Osteoblast (primary cell): ENCODE measurements at regions not wholly inside any gene's neighbourhood (a gene's known extent, or its start where the extent isn't known, plus 50 kb on each side); places are given as distances from the start of the nearest gene placed in this dataset.

Experiments
- DNase-seq: peaks from one replicate; pipeline ENCODE4 v3.0.0; 2011; ENCODE audit warnings: low spot score, mixed read lengths; ENCODE audit not compliant: insufficient read length; ENCODE audit errors: missing footprints
- H2AFZ ChIP-seq: 2 replicates; pipeline ENCODE4 v1.6.0; 2011; ENCODE audit warnings: mild to moderate bottlenecking, low read length
- H3K27ac ChIP-seq: 2 replicates; pipeline ENCODE4 v1.5.1; 2011; ENCODE audit warnings: mild to moderate bottlenecking, low read depth, low read length, moderate library complexity
- H3K27me3 ChIP-seq: 2 replicates; pipeline ENCODE4 v1.6.0; 2012; ENCODE audit warnings: mild to moderate bottlenecking, control low read depth, inconsistent platforms, low read length, moderate library complexity; ENCODE audit not compliant: insufficient read depth
- H3K36me3 ChIP-seq: 2 replicates; pipeline ENCODE4 v1.5.1; 2011; ENCODE audit warnings: mild to moderate bottlenecking, low read length, control low read depth, moderate library complexity; ENCODE audit not compliant: insufficient read depth
- H3K4me1 ChIP-seq: 2 replicates; pipeline ENCODE4 v1.5.1; 2011; ENCODE audit warnings: mild to moderate bottlenecking, low read length, control low read depth, moderate library complexity; ENCODE audit not compliant: insufficient read depth
- H3K4me2 ChIP-seq: 2 replicates; pipeline ENCODE4 v1.6.0; 2011; ENCODE audit warnings: mild to moderate bottlenecking, low read length; ENCODE audit not compliant: insufficient read depth
- H3K4me3 ChIP-seq: fragments of 200-600 bp; sonication (generic); 3 replicates; pipeline ENCODE4 v1.5.1; 2012; ENCODE audit warnings: mild to moderate bottlenecking, low read length, inconsistent platforms; ENCODE audit not compliant: insufficient read depth
- H3K79me2 ChIP-seq: 2 replicates; pipeline ENCODE4 v1.6.0; 2012; ENCODE audit warnings: mild to moderate bottlenecking, low read length, control low read depth, inconsistent platforms; ENCODE audit not compliant: insufficient read depth
- H3K9me3 ChIP-seq: 2 replicates; pipeline ENCODE4 v1.5.1; 2011; ENCODE audit warnings: low read depth, low read length, control low read depth
- H4K20me1 ChIP-seq: 2 replicates; pipeline ENCODE4 v1.6.0; 2012; ENCODE audit warnings: mild to moderate bottlenecking, low read length, control low read depth; ENCODE audit not compliant: insufficient read depth
- CTCF ChIP-seq: IDR thresholded peaks from 2 replicates; pipeline ENCODE4 v1.5.1; 2011; ENCODE audit warnings: mild to moderate bottlenecking, low read depth, low read length, moderate library complexity; ENCODE audit errors: extremely low read depth

DNA sequence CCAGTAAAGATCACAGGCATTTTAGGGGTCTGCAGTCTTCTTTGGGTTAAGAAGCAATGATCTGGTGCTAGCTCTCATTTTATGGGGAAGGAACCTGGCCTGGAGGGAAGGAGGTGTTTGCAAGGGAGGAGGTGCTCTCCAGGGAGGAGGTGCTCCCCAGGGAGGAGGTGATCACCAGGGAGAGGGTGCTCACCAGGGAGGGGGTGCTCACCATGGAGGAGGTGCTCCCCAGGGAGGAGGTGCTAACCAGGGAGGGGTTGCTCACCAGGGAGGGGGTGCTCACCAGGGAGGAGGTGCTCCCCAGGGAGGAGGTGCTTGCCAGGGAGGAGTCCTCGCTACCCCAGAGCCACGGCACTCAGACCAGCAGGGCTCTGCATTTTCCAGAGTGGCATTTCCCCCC is 115.7 kb downstream of the TLE3 start:
- Histone ChIP-seq H3K27me3 (peaks cover 41% of the 10 kb centered on the region), H3K79me2 (no peaks in the 10 kb centered on the region), H3K9me3 (no peaks in the 10 kb centered on the region), H3K27ac (no peak overlapping the region), H4K20me1 (no peaks in the 10 kb centered on the region), H3K4me2 (no peak overlapping the region), H3K36me3 (no peaks in the 10 kb centered on the region), H2AFZ (no peak overlapping the region), H3K4me3 (no peak overlapping the region), H3K4me1 (no peaks in the 10 kb centered on the region)
- TF ChIP-seq CTCF, result no peak
- DNase-seq, result no peak

- Histone ChIP-seq H3K4me3 (no peak overlapping the region), H2AFZ (no peak overlapping the region), H3K9me3 (no peaks in the 10 kb centered on the region), H3K27me3 (peaks cover 58% of the 10 kb centered on the region), H3K4me1 (no peaks in the 10 kb centered on the region), H4K20me1 (no peaks in the 10 kb centered on the region), H3K36me3 (no peaks in the 10 kb centered on the region), H3K4me2 (no peak overlapping the region), H3K27ac (no peak overlapping the region), H3K79me2 (no peaks in the 10 kb centered on the region)
- no peak for DNase-seq
- TF ChIP-seq CTCF, result no peak
Measured at GRCh38 chr15:69983696-69984265, 113.9 kb downstream of the TLE3 start.

- Histone ChIP-seq H3K79me2 (no peaks in the 10 kb centered on the region), H3K4me3 (no peak overlapping the region), H4K20me1 (no peaks in the 10 kb centered on the region), H3K4me2 (no peak overlapping the region), H3K4me1 (no peaks in the 10 kb centered on the region), H3K9me3 (no peaks in the 10 kb centered on the region), H3K27ac (no peak overlapping the region), H3K27me3 (peaks cover 63% of the 10 kb centered on the region), H3K36me3 (no peaks in the 10 kb centered on the region), H2AFZ (no peak overlapping the region)
- no peak for DNase-seq
- TF ChIP-seq CTCF, result no peak
Measured at GRCh38 chr15:69987492-69988489, 109.9 kb downstream of the TLE3 start.
